ENCODE measurements at regions not wholly inside any gene's neighbourhood (a gene's known extent, or its start where the extent isn't known, plus 50 kb on each side); places are given as distances from the start of the nearest gene placed in this dataset.

GRCh38 chr3:78462021-78462420, 1305.8 kb downstream of the ROBO1 start (continued):
- TF ChIP-seq FOXO4 (CRISPR knock-in tag; conservative IDR thresholded peaks at IDR 0.05), result no peak
- no peak for TF ChIP-seq SCMH1 (CRISPR knock-in tag; IDR thresholded peaks at IDR 0.05; ENCODE audit: borderline replicate concordance)
- TF ChIP-seq PHF8 (CRISPR knock-in tag; IDR thresholded peaks at IDR 0.05), result no peak
- no peak for TF ChIP-seq ZNF558 (CRISPR knock-in tag; IDR thresholded peaks at IDR 0.05; ENCODE audit: borderline replicate concordance)
- no peak for TF ChIP-seq ZNF256 (CRISPR knock-in tag; conservative IDR thresholded peaks at IDR 0.05)

DNA sequence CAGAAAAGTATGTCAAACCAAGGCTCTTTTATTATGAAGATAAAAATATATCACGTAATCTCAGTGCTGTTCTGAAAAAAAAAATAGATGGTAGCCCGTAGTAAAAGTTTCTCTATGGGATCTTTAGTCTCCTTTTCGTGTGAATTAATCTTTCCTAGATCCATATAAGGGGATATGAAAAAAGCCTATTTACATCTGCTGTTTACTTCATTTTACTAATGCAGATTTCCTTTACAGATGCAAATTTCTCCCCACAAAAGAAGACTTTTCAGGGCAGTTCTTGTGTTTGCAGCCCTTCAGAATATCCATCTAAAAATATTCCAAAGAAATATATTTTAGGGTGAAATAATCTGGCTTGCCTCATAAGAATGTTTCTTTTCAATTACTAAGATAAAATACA, 1291.7 kb downstream of the ROBO1 start:
- Histone ChIP-seq H2AFZ (ENCODE audit: low read length) (no peak overlapping the region), H3K79me2 (ENCODE audit: insufficient read depth, low read length) (no peaks in the 10 kb centered on the region), H3K27me3 (ENCODE audit: control insufficient read depth in 1 of 2, insufficient read depth in 2 of 2, low read length in 2 of 2) (peaks cover 2 to 4% of the 10 kb centered on the region in 2 experiments; a peak in 1 of 5 replicates), H3K4me2 (ENCODE audit: low read depth, low read length) (no peak overlapping the region), H3K4me3 (replicated peaks in 1 of 3; ENCODE audit: insufficient read depth in 1 of 3, low read depth in 2 of 3, low read length in 3 of 3) (no peak overlapping the region), H3K9me3 (ENCODE audit: low read length) (peaks cover 14% of the 10 kb centered on the region; the same call in 1 of the 2 replicates), H3K9ac (ENCODE audit: insufficient read depth, low read depth, low read length) (no peak overlapping the region), H3K36me3 (replicated peaks in 1 of 2; ENCODE audit: control insufficient read depth in 1 of 2, insufficient read depth in 2 of 2, low read length in 2 of 2) (no peaks in the 10 kb centered on the region), H4K20me1 (ENCODE audit: insufficient read depth, low read length) (no peaks in the 10 kb centered on the region), H3K4me1 (ENCODE audit: insufficient read depth, low read length) (no peaks in the 10 kb centered on the region), H3K27ac (ENCODE audit: extremely low read length, insufficient read depth, low read length) (no peak overlapping the region)
- no TSS peak for BruUV-seq (replicated peaks)
- WGBS (ENCODE audit: low lambda C conversion rate), result 0% methylated on average over 3 of the region's 3 CpGs
- ChIA-PET CTCF (ENCODE audit: low intra/inter-chr PET ratio, low total read pairs) (no interaction called here), POLR2A (no interaction called here)
- DNase-seq (ENCODE audit: low spot score) (no peak), ATAC-seq (no peak), FAIRE-seq (no peak)
- intact Hi-C loops (cut with micrococcal nuclease; ENCODE audit: unreplicated experiment), result no loop called here
- in situ Hi-C loops (cut with HindIII; ENCODE audit: extremely low pct_ligation_motif_present, low pct_unique_long_range_greater_than_20kb), result no loop called here
- TF ChIP-seq KAT2B (IDR thresholded peaks at IDR 0.05; ENCODE audit: borderline replicate concordance, low read depth, low read length) (no peak), SMAD1 (CRISPR knock-in tag; IDR thresholded peaks at IDR 0.05; ENCODE audit: borderline replicate concordance, low read depth) (no peak), ZNF251 (CRISPR knock-in tag; IDR thresholded peaks at IDR 0.05) (no peak), SRSF1 (optimal IDR thresholded peaks at IDR 0.05; ENCODE audit: low read depth, low read length) (no peak), ZNF615 (CRISPR knock-in tag; IDR thresholded peaks at IDR 0.05; ENCODE audit: borderline replicate concordance) (no peak), TSC22D2 (CRISPR knock-in tag; IDR thresholded peaks at IDR 0.05; ENCODE audit: borderline replicate concordance) (no peak), ZNF101 (CRISPR knock-in tag; IDR thresholded peaks at IDR 0.05; ENCODE audit: borderline replicate concordance, low read depth) (no peak), LCORL (IDR thresholded peaks at IDR 0.05) (no peak), LCORL (CRISPR knock-in tag; IDR thresholded peaks at IDR 0.05) (no peak), ZBTB26 (CRISPR knock-in tag; IDR thresholded peaks at IDR 0.05; ENCODE audit: borderline replicate concordance) (no peak), HNF4A (CRISPR knock-in tag; IDR thresholded peaks at IDR 0.05) (no peak)
- TF ChIP-seq, protein P1, sequence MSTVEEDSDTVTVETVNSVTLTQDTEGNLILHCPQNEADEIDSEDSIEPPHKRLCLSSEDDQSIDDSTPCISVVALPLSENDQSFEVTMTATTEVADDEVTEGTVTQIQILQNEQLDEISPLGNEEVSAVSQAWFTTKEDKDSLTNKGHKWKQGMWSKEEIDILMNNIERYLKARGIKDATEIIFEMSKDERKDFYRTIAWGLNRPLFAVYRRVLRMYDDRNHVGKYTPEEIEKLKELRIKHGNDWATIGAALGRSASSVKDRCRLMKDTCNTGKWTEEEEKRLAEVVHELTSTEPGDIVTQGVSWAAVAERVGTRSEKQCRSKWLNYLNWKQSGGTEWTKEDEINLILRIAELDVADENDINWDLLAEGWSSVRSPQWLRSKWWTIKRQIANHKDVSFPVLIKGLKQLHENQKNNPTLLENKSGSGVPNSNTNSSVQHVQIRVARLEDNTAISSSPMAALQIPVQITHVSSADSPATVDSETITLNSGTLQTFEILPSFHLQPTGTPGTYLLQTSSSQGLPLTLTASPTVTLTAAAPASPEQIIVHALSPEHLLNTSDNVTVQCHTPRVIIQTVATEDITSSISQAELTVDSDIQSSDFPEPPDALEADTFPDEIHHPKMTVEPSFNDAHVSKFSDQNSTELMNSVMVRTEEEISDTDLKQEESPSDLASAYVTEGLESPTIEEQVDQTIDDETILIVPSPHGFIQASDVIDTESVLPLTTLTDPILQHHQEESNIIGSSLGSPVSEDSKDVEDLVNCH (CRISPR knock-in tag; IDR thresholded peaks at IDR 0.05), result no peak
